ENCODE measurements at regions not wholly inside any gene's neighbourhood (a gene's known extent, or its start where the extent isn't known, plus 50 kb on each side); places are given as distances from the start of the nearest gene placed in this dataset.

DNA sequence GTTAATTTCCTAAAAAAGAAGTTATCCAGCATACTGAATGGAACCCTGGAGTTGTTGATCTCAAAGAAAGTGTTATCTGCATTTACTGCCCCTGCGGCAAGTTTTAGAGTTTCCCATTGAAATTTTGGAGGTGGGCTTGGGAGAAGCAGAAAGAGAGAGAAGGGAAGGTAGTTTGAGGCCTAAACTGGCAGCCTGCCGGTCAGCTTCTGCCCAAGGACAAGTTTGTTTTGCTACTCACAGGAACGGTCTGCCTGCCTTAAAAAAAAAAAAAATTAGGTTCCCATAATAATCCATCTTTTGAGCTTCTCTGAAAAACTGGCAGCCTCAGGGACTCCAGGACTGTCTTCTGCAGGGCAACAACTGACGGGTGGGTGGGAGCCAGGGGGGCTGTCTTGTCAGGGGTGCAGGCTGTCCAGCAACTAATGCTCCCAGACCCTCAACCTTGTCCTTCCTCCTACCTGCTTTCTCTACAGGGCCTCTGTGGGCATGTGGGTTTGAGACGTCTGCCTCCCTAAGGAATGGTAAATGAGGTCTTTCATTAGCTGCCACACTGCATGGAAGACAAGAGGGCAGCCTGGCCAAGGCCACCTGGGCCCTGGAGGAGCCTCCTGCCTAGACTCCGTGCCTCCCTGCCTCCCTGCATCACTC is 176.1 kb upstream of the KCNG1 start:
- Histone ChIP-seq H3K4me2 (ENCODE audit: insufficient read depth, low read length) (no peak overlapping the region), H3K9me1 (ENCODE audit: control insufficient read depth, insufficient read depth, low read length) (no peaks in the 10 kb centered on the region), H3K9ac (ENCODE audit: insufficient read depth in 1 of 2, low read depth in 2 of 2, low read length in 2 of 2) (no peak overlapping the region), H3K4me3 (no peak overlapping the region), H3K79me2 (ENCODE audit: control insufficient read depth, insufficient read depth, low read length) (no peaks in the 10 kb centered on the region), H3K9me3 (replicated peaks; ENCODE audit: control insufficient read depth, insufficient read depth, low read depth, low read length) (no peaks in the 10 kb centered on the region), H3K36me3 (ENCODE audit: control insufficient read depth, insufficient read depth, low read length) (no peaks in the 10 kb centered on the region), H3K4me1 (replicated peaks in 1 of 2; ENCODE audit: control insufficient read depth in 2 of 2, insufficient read depth in 2 of 2, low read length in 2 of 2) (no peaks in the 10 kb centered on the region; a peak in 1 of 5 replicates), H4K20me1 (replicated peaks; ENCODE audit: control insufficient read depth, insufficient read depth, low read length) (no peaks in the 10 kb centered on the region), H2AFZ (ENCODE audit: low read depth, low read length) (no peak overlapping the region), H3K27me3 (ENCODE audit: control insufficient read depth in 2 of 2, insufficient read depth in 2 of 2, low read length in 2 of 2) (peaks cover 20 to 49% of the 10 kb centered on the region in 2 experiments; a peak in 4 of 5 replicates), H3K27ac (ENCODE audit: extremely low read depth, low read depth, low read length) (no peak overlapping the region)
- ChIA-PET CTCF (ENCODE audit: low intra/inter-chr PET ratio) (no interaction called here), POLR2A (no interaction called here)
- FAIRE-seq (no peak), ATAC-seq (no peak), DNase-seq (ENCODE audit: extremely low read depth in 1 of 4, low spot score in 3 of 4) (no peak)
- intact Hi-C loops (cut with micrococcal nuclease) (no loop called here), in situ Hi-C loops (cut with MboI) (no loop called here)
- no TSS peak for BruUV-seq (replicated peaks)
- WGBS (ENCODE audit: insufficient coverage, low coverage, missing lambda C conversion rate) = 1% methylated on average over 5 of the region's 6 CpGs
- TF ChIP-seq CREBBP (IDR thresholded peaks at IDR 0.05; ENCODE audit: low read depth, low read length) (no peak), NFRKB (IDR thresholded peaks at IDR 0.05; ENCODE audit: low read depth) (no peak), POLR2B (IDR thresholded peaks at IDR 0.05; ENCODE audit: low read depth, partially characterized antibody) (no peak), BRD9 (IDR thresholded peaks at IDR 0.05; ENCODE audit: low read depth, partially characterized antibody) (no peak), CHCHD3 (CRISPR knock-in tag; IDR thresholded peaks at IDR 0.05) (no peak), CHD4 (IDR thresholded peaks at IDR 0.05; ENCODE audit: insufficient read depth, insufficient replicate concordance, low read depth, low read length, poor library complexity, severe bottlenecking) (no peak), ZNF444 (CRISPR knock-in tag; IDR thresholded peaks at IDR 0.05) (no peak), ZNF133 (CRISPR knock-in tag; IDR thresholded peaks at IDR 0.05) (no peak), ILK (tag; IDR thresholded peaks at IDR 0.05; ENCODE audit: borderline replicate concordance, low read depth) (no peak)
- TF ChIP-seq, protein P1, sequence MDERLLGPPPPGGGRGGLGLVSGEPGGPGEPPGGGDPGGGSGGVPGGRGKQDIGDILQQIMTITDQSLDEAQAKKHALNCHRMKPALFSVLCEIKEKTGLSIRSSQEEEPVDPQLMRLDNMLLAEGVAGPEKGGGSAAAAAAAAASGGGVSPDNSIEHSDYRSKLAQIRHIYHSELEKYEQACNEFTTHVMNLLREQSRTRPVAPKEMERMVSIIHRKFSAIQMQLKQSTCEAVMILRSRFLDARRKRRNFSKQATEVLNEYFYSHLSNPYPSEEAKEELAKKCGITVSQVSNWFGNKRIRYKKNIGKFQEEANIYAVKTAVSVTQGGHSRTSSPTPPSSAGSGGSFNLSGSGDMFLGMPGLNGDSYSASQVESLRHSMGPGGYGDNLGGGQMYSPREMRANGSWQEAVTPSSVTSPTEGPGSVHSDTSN (CRISPR knock-in tag; IDR thresholded peaks at IDR 0.05; ENCODE audit: low read depth) = no peak
- TF ChIP-seq, protein P1 (tag; conservative IDR thresholded peaks at IDR 0.05; ENCODE audit: low read depth) = no peak
- TF ChIP-seq, protein P2, sequence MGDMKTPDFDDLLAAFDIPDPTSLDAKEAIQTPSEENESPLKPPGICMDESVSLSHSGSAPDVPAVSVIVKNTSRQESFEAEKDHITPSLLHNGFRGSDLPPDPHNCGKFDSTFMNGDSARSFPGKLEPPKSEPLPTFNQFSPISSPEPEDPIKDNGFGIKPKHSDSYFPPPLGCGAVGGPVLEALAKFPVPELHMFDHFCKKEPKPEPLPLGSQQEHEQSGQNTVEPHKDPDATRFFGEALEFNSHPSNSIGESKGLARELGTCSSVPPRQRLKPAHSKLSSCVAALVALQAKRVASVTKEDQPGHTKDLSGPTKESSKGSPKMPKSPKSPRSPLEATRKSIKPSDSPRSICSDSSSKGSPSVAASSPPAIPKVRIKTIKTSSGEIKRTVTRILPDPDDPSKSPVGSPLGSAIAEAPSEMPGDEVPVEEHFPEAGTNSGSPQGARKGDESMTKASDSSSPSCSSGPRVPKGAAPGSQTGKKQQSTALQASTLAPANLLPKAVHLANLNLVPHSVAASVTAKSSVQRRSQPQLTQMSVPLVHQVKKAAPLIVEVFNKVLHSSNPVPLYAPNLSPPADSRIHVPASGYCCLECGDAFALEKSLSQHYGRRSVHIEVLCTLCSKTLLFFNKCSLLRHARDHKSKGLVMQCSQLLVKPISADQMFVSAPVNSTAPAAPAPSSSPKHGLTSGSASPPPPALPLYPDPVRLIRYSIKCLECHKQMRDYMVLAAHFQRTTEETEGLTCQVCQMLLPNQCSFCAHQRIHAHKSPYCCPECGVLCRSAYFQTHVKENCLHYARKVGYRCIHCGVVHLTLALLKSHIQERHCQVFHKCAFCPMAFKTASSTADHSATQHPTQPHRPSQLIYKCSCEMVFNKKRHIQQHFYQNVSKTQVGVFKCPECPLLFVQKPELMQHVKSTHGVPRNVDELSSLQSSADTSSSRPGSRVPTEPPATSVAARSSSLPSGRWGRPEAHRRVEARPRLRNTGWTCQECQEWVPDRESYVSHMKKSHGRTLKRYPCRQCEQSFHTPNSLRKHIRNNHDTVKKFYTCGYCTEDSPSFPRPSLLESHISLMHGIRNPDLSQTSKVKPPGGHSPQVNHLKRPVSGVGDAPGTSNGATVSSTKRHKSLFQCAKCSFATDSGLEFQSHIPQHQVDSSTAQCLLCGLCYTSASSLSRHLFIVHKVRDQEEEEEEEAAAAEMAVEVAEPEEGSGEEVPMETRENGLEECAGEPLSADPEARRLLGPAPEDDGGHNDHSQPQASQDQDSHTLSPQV (IDR thresholded peaks at IDR 0.05) = no peak
- TF ChIP-seq, protein P3, sequence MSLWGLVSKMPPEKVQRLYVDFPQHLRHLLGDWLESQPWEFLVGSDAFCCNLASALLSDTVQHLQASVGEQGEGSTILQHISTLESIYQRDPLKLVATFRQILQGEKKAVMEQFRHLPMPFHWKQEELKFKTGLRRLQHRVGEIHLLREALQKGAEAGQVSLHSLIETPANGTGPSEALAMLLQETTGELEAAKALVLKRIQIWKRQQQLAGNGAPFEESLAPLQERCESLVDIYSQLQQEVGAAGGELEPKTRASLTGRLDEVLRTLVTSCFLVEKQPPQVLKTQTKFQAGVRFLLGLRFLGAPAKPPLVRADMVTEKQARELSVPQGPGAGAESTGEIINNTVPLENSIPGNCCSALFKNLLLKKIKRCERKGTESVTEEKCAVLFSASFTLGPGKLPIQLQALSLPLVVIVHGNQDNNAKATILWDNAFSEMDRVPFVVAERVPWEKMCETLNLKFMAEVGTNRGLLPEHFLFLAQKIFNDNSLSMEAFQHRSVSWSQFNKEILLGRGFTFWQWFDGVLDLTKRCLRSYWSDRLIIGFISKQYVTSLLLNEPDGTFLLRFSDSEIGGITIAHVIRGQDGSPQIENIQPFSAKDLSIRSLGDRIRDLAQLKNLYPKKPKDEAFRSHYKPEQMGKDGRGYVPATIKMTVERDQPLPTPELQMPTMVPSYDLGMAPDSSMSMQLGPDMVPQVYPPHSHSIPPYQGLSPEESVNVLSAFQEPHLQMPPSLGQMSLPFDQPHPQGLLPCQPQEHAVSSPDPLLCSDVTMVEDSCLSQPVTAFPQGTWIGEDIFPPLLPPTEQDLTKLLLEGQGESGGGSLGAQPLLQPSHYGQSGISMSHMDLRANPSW (CRISPR knock-in tag; IDR thresholded peaks at IDR 0.05) = no peak

Measured in K562 (cell line).